SW480 (cell line): ENCODE measurements at regions not wholly inside any gene's neighbourhood (a gene's known extent, or its start where the extent isn't known, plus 50 kb on each side); places are given as distances from the start of the nearest gene placed in this dataset.

Experiments
- DNase-seq: peaks from one replicate; pipeline ENCODE4 v3.0.0-alpha.2; 2016; ENCODE audit warnings: low spot score

DNA sequence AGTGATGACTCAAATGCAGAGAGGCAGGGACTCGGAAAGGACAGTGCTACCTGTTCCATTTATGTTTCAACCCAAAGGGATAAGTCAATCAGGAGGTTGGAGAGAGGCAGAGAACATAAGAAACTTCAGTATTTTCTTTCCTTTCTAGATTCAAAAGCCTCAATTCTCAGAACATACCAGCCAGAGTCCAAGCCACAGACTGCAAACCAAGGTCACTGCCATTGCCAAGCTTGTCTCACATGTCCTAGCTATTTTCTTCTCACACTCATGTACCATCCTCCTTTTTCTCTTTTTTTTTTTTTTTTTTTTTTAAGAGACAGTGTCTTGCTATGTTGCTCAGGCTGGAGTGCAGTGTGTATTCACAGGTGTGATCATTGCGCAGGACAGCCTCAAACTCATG is 111.7 kb upstream of the AKIP1 start:
- DNase-seq = no peak

DNA sequence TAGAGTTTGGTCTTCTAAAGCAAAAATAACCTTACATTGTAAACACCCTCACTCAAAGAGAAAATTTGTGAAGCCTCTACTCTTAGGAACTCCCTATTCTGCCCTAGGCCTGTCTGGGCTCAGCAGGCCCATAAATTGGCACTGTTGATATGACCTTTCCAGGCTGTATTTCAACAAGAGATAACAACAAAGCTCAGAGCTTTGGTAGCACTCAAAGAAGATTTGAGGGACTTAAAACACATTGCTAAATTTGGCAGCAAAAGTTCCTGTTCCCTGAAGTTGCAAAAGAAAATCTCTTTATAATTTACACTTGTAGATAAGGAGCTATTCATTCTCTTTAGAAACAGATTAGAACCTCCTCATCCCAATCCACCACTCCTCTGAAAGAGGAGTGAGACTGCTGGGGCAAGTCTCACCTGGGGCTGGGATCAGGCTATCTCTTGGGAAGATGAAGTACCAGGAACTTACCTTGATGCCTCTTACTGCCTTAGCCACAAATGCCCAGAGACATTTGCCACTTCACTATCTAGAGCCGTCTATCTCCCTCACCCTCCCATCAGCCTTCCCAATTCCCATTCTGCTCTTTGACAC is 110.4 kb upstream of the AKIP1 start:
- DNase-seq = no peak

DNA sequence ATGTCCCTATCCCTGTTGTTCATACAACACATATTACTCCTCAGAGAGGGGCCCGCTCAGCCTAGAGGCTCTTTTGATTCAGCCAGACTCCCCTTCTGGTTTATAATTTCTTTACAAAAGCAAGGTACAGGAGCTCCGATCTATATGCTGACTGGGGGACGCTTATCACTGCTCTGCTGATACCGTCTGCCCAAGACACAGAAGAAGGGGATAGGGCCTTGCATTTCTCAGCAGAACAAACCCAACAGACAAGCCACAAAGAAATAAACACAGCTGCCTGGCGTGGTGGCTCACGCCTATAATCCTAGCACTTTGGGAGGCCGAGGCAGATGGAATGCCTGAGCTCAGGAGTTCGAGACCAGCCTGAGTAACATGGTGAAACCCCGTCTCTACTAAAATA is 109.9 kb upstream of the AKIP1 start:
- no peak for DNase-seq

DNA sequence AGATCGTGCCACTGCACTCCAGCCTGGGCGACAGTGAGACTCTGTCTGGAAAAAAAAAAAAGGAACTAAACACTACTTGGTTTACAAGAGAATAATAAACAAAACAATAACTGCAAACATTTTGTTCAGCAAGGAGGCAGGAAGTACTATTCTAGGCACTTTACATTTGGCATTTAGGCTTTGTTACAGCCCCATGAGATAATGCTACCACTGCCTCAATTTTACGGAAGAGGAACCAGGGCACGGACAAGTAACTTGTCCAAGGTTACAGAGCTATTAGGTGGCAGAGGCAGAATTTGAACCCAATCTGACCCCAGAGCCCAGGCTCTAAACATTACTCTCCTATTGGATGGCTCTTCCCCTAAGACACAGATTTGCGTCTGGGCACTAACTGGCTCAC is 108.7 kb upstream of the AKIP1 start:
- no peak for DNase-seq

DNA sequence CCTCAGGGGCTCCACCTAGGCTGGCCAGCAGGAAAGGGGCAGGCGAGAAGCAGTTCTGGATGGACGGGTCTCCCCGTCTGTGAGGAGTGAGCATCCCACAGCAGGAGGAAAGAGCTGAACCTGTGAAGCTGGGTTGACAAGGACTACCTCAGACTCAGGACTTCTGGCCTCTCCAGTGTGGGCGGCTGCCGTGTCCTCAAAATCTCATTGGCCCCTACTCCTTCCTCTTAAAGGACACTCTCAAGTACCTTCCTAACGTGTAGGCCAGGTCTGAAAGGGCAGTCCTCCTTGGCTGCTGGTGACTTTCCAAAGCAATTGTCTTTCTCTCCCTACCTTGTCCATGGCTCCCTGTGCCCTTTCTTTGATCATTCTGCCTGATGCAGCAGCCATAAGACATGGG is 107.0 kb upstream of the AKIP1 start:
- no peak for DNase-seq

DNA sequence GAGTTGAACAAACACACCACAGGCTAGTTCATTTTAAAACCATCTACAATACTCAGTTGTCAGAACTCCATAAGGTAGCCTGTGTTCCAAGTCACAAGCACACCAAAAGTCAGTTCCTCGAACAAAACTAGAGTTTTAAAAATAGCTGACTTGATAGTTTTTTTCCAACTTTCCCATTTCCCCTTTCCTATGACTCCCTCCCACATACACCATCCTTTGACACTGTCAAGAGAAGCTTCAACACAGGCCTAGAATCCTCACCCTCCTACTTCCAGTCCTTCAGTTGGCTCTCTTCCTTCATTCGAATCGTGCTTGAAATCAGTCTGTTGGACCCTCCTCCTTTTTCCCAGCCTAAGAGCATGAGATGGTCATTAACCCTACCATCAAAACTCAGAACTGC is 105.7 kb upstream of the AKIP1 start:
- DNase-seq = no peak

DNA sequence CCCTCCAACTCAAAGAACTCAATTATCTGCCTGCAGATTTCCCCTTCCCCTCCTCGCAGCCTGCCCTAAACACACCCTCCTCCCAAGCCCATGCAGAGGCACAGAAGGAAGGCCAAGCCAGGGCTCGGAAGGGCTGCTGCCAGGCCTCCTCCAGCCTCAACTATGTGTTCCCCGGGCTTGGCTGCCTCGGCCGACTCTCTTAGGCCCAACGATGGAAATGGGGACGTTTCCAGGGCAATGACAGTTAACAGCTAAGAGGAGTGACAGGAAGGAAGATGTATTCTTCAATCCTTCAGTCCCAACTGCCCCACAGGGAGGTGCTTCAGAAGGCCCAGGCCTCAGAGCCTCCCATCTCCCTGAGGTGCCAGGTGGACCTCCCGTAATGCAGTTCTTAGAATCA is 104.0 kb upstream of the AKIP1 start:
- no peak for DNase-seq

DNA sequence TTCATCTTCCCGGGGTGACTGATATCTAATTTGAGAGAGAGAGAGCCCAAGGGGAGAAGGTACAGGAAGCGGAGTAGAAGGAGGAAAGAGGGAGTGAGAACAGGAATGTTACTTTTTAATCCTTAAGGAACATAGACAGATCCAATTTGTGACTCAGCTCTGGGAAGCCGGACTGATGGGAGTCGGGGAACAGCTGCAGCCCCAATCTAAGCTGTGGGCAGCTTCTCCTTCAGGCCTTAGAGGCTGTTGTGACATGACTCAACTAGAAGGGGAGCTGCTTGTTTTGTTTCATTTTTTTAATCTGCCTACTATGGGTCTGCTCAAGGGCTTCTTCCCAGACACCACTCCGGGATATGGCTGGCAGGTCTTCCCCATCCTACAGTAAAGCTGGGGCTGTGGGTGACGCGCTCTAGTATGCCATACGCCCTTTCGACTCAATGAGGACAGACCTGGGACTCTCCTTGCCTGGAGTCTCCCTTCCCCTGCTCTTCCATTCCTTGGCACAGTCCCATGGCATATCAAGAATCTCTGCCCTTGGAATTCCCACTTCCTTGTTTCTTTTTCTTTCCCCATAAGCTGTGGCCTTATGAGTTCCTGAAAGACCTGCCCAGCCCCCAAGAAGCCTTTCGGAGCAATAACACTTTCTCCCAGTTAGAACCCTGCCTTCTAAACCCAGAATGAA is 103.3 kb upstream of the AKIP1 start:
- DNase-seq = no peak

DNA sequence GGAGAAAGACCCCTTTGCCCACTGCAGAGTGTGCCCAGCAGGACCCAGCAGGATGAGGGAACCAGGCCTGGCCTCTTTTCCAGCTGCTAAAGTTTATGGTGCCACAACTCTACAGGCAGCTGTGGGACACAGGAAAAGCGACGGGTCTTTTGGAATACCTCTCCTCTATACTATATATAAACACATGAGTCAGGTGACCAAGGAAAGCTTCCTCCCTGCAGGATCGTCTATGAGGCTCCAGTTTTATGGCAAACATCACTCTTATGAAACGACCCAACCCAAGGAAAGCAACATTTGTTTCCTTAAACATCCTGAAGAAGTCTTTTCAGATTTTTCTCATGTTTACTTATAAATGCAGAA is 102.8 kb upstream of the AKIP1 start:
- DNase-seq = no peak

DNA sequence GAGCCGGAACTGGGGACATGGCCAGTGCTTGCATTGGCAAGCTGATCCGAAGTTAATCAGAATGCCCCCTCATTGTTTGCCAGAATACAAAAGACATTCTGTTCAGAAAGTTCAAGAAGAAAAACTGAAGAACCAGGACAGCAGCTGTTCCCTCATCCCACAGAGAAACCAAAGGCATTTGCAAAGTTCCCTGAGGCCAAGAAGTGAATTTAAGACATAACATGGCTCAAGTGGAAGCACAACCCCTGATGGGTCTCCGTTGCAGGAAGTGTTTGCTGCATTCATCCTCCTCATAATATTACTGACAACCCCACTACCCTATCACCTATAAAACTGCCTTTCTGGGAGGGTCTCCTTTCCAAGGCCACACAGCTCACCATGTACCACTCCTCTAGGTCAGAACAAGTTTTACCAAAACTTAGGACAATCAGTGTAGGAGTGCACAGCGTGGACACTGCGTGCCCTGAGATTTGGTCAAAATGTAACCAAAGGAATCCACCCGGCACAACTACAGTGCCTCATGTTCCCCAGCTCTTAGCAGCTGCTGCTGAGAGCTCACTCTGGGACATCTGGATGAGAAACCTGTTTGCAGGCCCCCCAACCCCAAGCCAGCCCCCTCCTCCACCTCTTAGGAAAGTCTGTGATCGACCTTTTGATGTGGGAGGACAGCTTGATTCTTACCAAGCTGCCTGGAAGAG is 101.6 kb upstream of the AKIP1 start:
- DNase-seq = no peak

DNA sequence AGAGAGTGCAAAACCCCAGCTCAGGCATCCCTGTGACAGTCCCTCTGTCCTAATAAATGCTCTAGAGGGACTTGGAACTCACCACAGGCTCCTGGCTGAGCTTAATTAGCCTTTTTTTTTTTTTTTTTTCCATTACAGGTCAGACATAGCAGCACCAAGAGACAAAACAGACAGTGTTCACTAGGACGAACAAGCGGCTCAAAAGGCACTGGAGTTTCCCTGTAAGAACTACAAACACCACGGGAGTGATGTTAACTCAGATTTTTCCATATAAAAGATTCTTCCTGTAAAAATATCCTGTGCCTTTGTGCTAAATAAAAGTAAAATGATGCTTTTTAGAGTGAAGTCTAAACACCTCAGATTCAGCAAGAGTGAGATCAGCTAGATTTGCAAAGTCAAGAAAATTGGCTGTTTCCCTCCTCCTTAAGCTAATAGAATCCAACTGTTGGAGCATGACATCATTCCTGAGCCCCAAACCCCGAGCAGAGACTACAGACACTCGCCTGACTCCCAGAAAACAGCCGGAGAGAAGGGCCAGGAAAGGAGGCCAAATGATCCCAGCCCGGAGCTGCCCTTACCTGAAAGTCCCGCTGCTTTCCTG is 101.0 kb upstream of the AKIP1 start:
- no peak for DNase-seq

DNA sequence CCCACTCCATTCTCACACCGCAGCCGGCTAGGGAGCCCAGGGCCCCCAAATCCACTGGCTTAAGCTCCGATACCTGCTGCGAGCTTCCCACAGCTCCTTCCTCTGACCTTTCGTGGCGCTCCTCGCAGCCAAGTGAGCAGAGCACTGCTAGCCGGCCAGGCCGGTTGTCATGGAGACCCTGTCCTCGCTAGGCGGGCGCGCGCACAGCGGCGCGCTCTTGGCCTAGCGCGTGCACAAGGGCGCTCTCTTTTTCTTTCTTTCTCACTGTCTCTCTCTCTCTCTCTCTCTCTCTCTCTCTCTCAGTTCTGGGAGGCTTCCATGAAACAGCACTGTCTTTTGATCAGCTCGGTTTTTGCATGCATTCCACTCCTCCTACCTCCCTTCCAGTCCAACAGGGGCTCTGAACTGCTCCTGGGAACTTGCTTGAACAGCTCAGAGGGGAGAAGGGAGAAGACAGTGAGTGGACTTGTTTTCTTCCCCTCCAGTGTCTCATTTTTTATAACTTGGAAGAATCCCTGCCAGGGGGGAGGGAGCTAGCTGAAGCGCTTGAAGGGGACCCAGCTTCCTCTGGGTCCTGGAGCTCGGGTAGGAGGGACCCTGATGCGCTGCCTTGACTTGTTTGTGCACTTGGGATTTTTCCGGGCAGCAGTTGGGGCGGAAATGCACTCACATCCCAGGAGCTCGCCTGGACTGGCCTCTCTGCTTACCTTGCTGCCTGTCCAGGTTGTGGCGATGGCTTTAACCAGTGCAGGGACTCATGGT is 100.3 kb upstream of the AKIP1 start:
- DNase-seq = peak; percentile 41

DNA sequence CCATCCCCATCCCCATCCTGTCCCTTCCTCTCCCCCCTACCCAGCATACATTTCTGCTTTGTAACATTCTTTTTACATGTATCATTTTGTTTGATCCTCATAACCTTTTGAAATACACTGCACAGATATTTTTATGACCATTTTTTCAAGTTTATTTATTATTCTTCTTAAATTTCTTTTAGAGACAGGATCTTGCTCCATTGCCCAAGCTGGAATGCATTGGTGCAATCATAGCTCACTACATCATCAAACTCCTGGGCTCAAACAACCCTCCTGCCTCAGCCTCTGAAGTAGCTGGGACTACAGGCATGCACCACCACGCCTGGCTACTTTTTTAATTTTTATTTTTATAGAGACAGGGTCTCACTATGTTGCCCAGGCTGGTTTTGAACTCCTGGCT is 99.4 kb upstream of the AKIP1 start:
- DNase-seq = no peak

DNA sequence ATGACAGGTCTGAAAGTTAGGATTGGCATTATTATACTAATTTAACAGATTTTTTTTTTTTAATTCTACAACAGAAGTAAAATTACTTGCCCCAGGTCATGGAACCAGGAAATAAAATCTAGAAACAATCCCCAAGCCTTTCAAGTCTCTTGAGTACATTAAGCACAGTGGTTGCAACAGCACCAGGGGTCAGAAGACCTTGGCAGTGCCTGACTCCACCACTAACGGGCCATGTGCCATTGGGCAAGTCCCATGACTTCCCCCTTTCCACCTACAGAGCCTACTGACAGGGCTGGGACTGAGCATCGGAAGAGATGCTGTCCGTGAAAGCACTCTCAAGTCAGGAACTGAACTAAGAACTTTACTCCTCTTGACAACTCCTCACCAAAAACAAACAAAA is 98.6 kb upstream of the AKIP1 start:
- no peak for DNase-seq

DNA sequence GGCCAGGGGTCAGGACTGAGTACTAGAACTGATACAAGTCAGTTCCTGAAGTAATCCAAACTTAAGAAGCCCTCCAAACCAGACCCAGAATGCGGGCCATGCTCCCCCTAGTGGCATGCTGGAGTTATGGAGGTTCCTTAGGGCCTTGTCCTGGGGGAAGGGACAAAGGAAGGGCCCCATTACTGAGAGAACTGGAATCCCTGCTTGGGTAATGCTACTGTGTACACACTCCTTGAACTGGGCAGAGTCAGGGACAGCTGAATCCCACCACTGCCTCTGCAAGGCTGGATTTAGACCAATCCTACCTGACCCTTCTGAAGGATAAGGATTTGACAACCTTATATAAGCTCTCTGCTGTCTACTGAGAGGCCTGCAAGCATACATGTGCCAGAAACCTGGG is 97.3 kb upstream of the AKIP1 start:
- peak; percentile 76 for DNase-seq

DNA sequence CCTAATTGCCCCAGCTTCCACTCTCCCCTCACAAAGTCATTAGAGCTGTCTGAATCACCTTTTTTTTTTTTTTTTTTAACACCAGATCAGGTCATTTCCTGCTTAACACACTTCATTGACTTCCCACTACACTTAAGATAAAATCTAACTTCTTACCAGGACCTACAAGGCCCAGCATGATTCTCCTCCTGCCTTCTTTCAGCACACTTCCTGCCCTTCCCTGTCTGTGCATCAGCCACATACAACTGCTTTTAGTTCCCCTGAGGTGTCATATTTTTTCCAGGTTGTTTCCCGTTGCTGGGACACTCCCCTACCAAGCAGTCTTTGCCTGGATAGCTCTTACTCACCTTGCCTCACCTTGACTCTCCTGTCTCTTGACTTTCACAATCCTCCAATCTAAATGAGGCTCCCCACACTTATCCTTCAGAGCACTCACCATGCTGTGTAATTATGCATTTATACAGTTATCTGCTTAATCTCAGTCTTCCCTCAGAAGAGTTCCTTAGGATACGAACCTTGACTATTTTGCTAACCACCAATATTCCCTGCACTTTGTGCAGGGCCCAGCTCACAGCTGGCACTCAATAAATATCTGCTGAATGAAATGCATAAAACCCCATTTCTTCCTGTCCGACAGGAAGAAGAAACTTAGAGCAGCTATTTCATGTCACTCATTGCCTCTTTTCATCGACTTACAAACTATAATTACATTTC is 96.6 kb upstream of the AKIP1 start:
- peak; percentile 63 for DNase-seq

DNA sequence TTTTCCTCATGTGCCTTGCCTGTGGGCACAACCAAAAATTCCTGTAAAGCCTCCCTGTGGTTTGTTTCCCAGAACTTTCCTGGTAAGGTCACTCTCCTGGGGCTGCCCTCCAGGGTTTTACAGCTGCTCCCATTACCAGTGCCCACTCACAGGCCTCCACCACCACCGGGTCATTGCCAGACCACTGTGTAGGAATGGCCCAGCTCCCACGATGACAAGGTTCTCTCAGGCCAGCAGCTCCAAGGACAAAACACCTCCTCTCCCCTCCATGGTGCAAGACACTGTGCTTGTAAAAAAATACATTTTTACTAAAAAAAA is 96.1 kb upstream of the AKIP1 start:
- no peak for DNase-seq

DNA sequence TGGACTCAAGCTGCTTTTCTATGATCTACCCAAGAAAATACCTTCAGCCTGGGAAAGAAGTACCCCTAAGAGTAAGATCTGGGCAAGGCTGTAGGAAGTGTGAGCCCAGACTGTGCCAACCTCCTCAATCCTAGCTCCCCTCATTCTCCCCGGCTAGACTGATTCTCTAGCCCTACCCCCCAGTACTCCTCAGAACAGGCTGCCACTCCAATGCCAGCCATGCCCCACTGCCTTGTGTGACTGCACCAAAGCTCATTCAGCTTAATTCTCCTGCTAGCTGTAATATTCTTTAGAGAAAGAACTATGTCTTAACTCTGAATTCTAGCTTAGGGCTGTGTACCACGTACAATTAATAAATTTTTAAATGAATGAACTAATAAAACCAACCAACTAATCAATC is 92.6 kb upstream of the AKIP1 start:
- DNase-seq = no peak

DNA sequence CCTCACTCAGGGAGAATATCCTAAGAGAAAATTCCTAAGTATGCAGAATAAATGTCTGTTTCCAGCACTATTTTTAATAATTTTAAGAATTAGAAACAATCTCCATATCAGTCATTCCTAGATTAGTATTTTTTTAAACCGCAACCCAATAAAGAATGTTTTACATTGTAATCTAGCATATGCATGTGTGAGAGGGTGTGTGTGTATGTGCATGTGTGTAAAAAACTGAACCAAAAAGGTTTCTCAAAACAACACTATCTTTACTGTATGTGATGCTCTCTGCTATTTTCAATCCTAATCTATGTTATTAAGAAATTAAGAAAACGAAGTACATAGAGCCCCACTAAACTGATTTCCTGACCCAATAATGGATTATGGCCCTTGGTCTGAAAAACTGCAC is 90.6 kb upstream of the AKIP1 start:
- DNase-seq = no peak

DNA sequence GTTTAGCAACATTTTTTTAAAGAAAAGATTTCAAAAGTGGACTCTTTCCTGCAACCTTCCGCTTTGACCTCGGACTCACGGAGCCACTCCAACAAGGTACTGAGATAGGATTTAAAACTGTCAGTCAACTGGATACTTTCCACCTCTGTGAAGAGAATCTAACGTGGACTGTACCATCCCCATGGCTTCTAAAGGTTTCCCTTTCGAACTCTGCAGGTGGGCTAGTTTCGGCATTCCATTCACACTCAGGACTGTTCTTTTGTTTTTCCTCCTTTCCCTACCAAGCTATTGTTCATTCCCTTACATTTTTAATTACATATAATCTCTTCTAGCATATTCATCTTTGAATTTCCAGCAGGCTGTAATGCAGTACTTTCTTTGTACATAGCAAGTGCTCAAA is 88.5 kb upstream of the AKIP1 start:
- no peak for DNase-seq

DNA sequence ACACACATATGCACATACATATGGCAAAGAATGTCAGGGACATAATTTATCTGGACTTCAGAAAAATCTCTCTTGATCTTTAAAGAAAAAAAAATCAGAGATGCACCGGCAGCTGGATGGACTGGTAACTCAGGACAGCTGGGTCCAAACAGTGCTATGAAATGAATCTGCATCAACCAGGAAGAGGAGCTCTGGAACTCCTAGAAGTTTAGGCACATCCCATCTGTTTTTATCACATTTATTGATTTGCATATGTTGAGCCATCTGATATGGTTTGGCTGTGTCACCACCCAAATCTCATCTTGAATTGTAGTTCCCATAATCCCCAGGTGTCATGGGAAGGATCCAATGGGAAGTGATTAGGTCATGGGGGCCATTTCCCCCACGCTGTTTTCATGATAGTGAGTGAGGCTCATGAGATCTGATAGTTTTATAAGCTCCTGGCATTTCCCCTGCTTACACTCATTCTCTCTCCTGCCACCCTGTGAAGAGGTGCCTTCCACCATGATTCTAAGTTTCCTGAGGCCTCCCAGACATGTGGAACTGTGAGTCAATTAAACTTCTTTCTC is 87.7 kb upstream of the AKIP1 start:
- no peak for DNase-seq
